HG03565 (cell line): ENCODE measurements at regions not wholly inside any gene's neighbourhood (a gene's known extent, or its start where the extent isn't known, plus 50 kb on each side); places are given as distances from the start of the nearest gene placed in this dataset.
"Not testable (repeated sequence)": the region's sequence is repeated elsewhere in the genome, so short reads cannot be mapped to it uniquely, and the experiment has no call there.

Experiments used
- ATAC-seq: cut with Tn5 transposase; IDR thresholded peaks from one replicate; pipeline ENCODE4 v1.9.1; 2021; ENCODE audit warnings: mild to moderate bottlenecking, moderate library complexity; ENCODE audit not compliant: unreplicated experiment

DNA sequence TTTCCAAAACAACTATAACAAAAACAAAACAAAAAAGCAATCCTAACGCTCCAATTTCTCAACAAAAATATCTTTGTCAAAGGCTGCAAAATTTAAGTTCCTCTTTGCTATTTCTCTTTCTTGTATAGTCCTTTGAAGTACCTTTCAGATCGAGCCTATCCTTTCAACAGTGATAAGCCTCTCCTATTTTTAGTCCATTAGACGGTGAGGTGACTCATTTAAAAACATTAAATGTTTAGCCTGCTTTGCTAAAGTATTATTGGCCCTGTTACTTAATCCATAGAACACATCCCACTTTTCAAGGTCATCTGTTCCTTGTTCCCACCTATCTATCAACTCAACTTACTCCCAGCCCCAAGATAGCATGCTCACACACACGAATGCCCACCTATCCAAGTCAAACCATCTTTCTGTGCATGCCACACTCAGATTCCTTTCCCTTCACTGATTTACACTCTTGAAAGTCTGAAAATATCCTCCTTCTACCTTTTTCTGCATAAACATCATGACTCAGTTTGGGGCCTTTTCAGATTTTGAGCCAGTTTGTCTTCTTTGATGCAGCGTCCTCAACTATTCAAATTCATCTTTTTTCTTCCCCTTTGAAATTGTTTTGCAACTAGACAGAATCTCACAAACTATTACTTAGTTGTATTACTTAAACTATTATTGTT lies 224.9 kb upstream of the TMEM229A start:
- ATAC-seq: peak; percentile 77

DNA sequence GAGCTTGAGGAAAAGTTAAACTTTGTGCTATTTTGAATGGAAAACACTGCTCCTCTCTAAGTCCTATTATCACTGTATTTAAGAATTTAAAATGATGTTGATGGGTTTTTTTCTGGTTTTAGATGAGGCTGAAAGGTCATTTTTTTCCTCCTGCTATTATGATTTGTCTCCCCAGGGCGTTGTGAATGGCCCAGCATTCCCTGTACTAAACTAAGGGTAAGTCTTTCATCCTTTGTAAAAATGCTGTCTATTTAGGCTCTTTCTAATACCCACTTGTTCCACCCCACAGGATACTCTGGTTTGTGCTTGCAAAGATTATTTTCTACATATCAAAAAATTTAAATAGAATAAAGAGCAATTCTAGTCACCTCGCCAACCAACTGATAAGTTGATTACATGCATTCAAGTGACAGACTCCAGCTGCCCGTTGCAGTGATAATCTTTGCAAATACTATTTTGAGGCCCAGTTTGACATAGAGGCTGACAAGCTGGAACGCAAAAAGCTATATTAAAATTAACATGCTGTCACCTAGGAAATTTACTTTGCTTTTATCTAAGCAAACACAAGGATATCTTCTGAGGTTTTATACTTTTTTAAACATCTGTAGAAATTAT lies 222.3 kb upstream of the TMEM229A start:
- no peak for ATAC-seq

DNA sequence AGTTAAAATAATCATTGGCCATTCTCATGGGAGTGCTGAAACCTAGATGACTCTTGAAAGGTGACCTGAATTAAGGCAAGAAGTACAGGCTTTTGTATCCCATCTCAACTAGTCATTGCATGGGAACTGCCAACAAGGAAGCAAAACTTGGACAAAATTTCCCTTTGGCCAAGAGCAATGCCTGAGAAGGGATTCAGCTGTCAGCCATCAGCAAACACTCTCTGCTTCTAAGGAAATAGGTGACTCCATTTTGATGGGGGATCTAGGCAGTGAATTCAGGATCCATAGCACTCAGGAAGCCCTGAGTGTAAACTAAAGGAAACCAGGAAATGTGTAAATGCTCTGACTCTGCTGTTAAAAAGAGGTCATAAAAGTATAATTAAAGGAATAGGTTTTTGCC lies 221.5 kb upstream of the TMEM229A start:
- ATAC-seq: no peak

DNA sequence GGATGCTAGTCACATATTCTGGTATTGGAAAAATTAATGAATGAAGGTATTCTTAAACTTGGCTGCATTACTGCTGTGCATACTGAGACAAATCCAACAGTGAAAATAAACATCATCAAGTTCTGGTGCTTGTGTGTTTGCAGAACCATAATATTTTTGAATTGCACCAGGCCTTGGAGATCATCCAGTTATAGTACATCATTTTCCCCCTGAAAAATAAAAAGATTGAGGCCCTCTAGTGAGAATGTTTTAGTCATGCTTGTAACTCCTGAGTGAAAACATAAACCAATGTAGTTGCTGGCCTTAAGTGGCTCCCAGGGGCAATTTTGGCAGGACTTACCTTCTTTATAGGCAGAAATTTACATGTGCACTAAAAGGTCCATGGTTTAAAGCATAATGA lies 218.8 kb upstream of the TMEM229A start:
- ATAC-seq: no peak

DNA sequence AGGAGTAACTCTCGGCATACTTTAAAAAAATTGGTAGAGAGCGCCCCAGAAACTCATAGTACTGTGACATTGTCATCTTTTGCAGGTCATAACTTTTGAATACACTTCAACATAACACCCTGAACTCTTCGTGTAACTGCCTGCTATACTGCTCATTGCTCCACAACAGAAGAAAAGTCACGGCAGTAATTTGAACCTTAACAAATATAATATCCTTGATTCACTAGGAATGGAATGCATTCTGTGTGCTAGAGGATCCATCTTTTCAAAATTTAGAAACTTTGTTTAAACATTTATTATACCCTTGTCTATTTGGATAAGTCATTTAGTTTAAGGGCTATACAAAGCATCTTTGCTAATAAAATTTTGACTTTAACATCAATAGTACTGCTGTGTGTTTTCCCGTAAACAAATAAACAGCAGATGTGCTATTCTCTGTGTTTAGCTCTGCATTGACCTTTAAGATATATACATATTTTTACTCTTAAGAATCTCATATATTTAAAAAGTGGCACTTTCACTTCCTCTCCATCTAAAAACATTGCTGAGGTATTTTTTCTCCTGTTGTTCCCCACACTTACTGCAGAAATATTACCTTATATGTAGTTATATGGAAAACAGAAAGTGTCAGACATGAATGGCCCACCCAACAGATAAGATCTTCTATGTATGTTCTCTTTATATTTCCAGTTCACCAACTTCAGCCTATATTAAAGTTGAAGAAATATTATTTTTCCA lies 217.6 kb upstream of the TMEM229A start:
- ATAC-seq: no peak

DNA sequence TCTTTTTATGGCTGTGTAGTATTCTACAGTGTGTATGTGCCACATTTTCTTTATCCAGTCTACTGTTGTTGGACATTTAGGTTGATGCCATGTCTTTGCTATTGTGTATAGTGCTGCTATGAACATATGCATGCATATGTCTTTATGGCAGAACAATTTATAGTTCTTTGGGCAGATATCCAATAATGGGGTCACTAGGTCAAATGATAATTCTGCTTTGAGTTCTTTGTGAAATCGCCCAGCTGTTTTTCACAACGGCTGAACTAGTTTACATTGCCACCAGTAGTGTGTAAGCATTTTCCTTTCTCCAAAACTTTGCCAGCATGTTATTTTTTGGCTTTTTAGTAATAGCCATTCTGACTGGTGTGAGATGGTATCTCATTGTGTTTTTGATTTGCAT lies 214.8 kb upstream of the TMEM229A start:
- no peak for ATAC-seq

DNA sequence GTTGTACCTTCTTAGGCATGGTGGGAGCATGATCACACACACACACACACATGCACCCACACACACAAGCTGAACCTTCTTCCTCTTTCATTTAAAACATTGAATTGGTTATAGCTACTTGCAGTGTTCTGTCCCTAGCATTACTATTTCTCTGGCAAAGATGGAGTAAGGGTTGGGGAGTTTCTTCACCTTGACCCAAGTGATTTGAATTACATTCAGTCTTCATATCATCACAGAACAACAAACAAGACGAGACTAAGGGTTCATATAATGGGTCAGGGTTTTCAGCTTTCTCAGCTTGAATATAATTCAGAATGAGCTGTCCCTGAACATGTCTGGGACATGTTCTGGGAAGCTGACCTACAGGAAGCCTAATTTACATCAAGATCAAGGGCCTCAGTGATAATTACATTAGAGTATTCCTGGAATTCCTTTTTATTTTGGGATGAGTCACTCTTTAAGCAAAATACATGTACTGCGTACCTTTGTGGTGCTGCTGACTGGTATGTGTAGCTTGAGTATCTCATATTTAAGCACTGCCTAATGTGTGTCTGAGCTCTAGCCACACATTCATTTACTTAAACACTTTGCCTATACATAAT lies 213.5 kb upstream of the TMEM229A start:
- no peak for ATAC-seq

DNA sequence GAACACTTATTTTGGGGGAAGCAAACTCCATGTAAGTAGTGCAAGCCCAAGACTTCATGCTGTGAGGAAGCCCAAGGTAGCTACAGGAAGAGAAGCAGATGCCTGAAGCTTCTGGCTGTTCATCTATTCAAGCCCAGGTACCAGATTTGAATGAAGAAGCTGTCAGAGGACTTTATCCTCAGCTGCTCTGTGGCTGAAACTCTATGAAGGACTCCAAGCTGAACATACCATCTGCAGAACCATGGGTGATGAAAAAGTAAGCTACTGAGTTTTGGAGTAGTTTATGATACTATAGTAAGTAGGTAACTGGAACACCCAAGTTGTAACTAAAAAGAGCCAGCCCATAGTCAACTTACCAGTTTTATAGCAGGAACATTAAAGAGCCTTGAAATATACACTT lies 211.6 kb upstream of the TMEM229A start:
- not testable (repeated sequence) for ATAC-seq

DNA sequence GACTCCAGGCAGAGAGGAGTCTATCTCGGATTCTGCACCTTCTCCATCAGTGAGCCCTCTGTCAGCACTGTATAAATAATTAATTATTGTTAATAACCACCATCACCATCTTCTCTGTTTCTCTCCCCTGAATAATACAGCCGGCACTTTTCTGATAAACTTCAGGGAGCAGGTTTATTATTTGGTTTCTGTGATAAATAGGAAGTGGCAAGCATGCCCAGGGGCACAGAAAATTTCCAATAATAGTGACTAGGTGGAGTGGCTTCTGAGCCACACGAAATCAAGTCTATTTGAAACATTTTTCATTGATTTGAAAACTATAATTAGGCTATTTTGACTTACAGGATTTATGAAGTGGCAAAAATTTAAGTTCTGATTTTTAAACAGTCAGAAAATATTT lies 186.8 kb upstream of the TMEM229A start:
- ATAC-seq: no peak

DNA sequence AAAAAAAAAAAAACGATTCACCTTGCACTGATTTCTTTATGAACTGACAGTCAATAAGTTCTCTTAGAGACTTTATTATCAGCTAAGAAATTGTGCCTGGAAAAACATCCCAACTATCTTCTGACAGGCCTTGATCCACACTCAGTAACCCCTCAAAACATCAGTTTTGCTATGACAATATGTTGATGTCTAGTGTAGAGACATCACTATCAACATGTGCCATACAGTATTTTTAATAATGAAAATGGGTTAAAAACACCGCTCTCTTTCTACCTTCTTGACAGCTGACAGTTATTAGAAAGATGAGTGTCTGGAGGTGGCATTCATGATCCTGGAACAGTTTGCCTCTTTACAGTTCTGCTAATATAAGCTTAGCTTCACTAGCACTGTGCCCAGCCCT lies 175.8 kb upstream of the TMEM229A start:
- ATAC-seq: no peak

DNA sequence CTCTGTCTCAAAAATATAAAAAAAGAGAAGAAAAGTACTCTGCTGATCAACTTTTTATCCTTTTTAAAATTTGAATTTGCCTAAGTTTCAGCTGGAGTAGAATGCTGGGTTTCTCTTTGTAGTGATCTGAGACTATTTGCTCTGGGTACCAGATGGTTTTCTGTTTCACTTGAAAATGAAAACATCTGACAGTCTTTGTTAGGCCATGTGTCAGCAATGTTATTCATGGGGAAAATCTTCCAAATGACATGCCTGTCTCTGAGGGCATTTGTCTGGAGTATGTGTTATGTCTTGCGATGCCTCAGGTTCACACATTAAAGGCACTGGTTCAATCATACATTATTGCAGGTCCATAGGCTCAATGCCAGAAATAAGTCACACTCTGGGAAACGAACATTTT lies 175.3 kb upstream of the TMEM229A start:
- ATAC-seq: no peak

DNA sequence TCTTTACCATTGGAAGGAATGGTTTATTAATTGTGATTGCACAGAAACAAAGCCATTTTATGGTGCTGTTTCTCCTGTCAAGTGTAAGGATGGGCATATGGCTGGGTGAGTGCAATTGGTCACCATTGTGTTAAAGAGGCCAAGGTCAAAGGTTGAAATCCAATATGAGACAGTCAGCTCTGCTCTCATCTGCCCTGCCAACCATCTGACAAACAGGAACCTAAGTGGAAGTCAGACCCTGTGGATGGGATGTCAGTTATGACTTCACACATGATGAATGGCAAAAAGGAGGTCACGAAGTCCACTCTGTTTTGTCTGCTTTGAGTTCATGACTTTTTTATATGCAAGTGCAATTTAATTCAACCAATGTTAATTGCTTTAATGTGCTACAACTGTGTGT lies 172.7 kb upstream of the TMEM229A start:
- ATAC-seq: no peak

DNA sequence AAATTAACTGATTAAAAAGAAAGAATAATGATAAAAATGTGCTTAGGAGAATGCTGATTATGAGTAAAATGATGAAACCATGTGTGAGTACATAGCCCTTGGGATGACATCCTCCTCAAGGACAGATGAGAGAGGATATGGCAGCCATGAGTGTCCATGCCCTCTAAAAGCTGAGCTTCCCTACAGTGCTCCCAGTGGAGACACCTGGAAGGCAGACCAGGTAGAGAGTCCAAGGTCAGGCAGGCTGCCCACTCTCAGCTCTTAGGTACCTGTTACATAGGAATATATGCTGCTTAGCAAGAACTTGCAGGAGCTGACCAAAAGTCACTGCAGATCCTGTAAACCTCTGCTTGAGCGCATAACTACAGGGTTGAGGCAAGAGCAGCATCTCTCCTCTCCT lies 169.7 kb upstream of the TMEM229A start:
- ATAC-seq: no peak

DNA sequence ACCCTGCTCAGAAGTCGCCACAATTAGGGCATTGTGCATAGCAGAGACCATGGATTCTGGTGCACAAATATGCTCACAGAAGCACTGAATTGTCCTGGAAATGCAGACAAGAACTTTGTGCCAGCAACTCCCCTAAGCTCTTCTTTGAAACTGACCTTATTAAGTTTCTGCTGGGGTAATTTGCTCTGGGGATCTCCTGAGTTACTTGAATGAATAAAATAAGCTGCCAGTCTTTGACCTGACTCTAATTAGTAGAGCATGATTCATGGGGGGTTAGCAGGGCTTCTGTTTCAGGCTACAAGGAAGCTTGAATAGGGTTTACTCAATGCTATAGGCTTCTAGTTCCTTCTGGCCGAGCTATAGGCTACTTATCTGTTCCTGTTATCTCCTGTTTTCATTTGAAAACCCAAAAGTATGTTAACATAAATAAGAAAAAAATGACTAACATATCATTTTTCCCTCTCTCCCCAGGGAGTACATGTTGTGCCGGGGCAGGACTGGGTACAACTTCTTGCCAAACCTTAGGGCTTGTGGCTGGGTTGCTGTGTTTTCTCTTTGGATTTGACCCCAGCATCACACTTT lies 169.0 kb upstream of the TMEM229A start:
- ATAC-seq: no peak

DNA sequence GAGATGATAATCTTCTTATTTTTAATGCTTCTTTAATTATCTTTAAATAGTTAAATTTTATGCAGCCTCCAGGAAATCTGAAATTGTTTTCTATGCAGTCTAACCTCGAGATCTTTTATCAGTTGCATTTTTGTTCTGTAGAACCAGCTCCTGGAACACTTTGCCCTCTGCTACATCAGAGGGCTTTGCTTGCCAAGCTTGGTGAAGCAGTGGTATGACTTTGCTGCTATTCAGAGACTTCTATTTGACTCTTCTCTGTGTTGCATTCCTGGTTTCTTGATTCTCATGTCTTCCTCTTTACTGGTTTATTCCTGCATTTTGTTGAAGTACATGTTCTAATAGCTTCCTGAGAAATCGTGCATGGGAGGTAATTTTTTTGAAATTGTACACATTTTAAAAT lies 163.7 kb upstream of the TMEM229A start:
- ATAC-seq: no peak

DNA sequence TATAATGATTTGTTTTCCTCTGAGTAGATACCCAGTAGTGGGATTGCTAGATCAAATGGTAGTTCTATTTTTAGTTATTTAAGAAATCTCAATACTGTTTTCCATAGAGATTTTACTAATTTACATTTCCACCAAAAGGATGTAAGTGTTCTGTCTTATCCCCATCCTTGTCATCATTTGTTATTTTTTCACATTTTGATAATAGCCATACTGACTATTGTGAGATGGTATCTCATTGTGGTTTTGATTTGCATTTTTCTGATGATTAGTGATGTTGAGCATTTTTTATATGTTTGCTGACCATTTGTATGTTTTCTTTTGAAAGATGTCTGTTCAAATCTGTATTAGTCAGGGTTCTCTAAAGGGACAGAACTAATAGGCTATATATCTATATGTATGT lies 160.0 kb upstream of the TMEM229A start:
- no peak for ATAC-seq

DNA sequence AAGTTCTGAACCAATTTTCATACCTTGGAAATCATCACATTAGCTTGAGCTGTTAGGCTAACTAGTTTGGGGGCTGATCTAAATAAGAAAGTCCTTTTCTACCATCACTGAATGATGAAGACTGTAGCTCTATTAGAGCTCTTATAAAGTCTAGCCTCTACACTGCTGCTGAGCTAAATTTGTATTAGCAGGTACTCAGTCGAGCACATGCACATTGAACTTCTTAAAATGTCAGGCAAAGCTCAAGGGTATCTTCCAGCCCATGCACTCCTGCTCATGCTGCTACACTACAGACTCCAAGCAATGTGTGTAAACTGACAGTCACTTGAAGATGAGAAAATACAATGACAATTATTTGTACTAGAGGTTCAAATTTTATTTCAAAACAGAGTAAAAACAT lies 158.8 kb upstream of the TMEM229A start:
- no peak for ATAC-seq

DNA sequence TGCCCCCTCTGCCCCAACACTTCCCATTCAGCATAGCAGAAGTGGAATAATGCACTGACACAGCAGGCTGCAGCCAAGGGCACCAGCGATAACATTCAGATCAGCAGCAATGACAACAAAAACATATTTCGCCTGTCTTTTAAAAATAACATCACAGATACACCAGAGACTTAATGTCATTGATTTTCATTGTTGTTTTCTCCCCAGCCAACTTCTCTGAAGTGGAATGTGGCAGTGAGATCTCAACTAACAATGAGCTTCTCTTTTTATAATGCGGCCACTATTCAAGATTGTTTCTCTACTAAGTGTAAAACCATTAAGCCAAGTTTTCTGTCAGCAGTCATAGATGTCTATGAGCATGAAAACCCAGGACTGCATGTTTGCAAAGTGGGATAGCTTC lies 158.2 kb upstream of the TMEM229A start:
- no peak for ATAC-seq

DNA sequence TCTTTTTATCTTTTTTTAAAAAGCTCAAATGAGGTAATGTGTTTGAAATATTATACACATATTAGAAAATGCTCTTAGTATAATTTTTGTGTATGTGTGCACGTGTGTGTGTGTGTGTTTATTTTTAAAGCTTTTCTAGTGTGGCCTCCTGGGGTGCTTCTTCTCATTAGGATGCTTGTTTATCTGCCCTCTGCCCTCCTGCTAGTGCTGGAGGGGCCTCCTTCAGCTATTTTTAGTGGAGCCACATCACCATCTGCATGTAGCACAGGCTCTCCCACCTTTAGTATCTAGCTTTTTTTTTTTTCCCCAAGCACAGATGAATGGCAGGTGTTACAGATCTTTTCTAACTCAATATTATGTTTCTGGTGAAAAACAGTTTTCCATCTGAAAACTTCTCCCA lies 155.7 kb upstream of the TMEM229A start:
- ATAC-seq: no peak

DNA sequence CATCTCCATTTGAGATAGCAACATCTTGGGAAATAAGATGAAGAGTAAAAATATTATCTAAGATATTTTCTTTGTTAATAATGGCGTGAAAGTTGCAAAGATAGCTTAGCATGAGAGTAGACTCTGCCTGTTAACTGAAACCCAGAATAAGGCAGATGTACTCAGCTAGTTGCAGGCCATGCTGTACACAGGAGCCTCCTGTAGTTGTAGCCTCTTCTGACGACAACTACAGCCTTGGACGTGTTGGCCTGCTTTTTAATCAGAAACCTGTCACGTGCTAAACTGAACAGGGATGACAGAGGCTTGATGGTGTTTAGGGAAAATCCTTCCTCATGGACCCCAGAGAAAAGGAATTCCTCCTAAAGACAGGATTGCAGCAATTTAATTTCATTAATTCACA lies 155.1 kb upstream of the TMEM229A start:
- no peak for ATAC-seq

DNA sequence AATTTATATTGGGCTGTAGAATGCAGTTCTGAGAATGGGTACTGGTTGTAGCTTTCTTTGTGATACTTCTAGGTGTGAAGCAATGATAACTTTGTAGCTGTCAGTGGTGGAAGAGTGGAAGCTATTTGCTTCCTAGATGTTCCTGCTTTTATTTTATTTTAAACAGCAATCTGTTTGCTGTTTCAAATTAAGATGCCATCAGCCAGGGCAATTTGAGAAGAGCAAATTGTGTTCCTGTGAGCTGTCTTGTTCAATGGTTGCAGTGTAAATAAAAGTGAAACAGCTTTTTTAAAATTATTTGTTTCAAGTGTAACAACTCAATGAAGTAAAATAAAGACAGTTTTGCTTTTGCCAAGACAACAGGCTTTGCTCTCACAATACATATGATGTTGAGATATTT lies 150.8 kb upstream of the TMEM229A start:
- no peak for ATAC-seq

DNA sequence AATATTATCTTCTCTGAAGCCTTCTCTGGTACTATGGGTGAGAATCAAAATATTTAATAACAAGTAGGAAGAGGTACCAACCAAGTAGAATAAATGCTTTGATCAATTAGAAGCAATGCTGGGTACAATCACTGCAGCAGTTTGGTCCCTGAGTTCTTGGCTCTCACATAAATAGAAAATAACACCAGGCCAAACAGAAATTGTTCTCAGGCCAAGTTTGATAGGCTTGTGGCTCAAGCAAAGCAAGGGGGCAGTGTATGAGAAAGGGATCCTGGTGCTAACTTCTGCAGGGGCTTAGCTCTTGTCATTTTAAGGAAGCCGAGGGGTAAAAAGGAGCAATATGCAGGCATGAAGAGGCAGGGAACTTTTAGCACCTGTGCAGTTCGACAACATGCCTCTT lies 146.8 kb upstream of the TMEM229A start:
- ATAC-seq: no peak
